A549 (cell line): ENCODE measurements at regions not wholly inside any gene's neighbourhood (a gene's known extent, or its start where the extent isn't known, plus 50 kb on each side); places are given as distances from the start of the nearest gene placed in this dataset.

Experiments
- ATAC-seq, 2 experiments: fragments of 200-7000 bp in 1 of 2; fragments of >200 bp in 1 of 2; cut with Nextera tagmentation in 1 of 2; cut with Tn5 transposase in 1 of 2; 3 replicates each; pipeline versions ENCODE4 v1.8.0 to v1.9.1; 2018 to 2020; ENCODE audit warnings: mild to moderate bottlenecking in 1 of 2, moderate library complexity in 1 of 2
- CTCF ChIA-PET: fragments of 300-600 bp; sonication (Branson Sonifier 250); formaldehyde crosslinking; extraction: SDS; loops from one replicate; lab custom pipeline; 2021; ENCODE audit warnings: antibody characterized with exemption, inconsistent platforms; lab: Yijun Ruan, JAX
- POLR2A ChIA-PET: fragments of 350-600 bp; formaldehyde crosslinking; extraction: SDS; loops from one replicate; lab custom pipeline; 2021; ENCODE audit warnings: antibody characterized with exemption, inconsistent platforms; lab: Yijun Ruan, JAX
- DNase-seq, 2 experiments: peaks; one replicate each; pipeline versions ENCODE4 v3.0.0 to v3.0.0-alpha.2; 2011 to 2016; ENCODE audit warnings: low read depth in 1 of 2, low spot score in 1 of 2
- FAIRE-seq: peaks from 2 replicates; lab custom pipeline; 2011; peaks lifted over from hg19 to GRCh38; lab: Jason Lieb, UNC
- H3K27ac ChIP-seq, 2 experiments: fragments of >200 bp; sonication (Bioruptor Twin); formaldehyde crosslinking; 3 replicates each; pipeline ENCODE4 v1.5.1; 2016 to 2017
- H3K4me1 ChIP-seq: fragments of >200 bp; sonication (Bioruptor Twin); formaldehyde crosslinking; 3 replicates; pipeline ENCODE4 v1.6.1; 2016
- H3K4me2 ChIP-seq: fragments of >200 bp; sonication (Bioruptor Twin); formaldehyde crosslinking; 3 replicates; pipeline ENCODE4 v1.6.1; 2016
- H3K4me3 ChIP-seq: fragments of >200 bp; sonication (Bioruptor Twin); formaldehyde crosslinking; 3 replicates; pipeline ENCODE4 v1.5.1; 2016
- H3K9me3 ChIP-seq: fragments of >200 bp; sonication (Bioruptor Twin); formaldehyde crosslinking; 3 replicates; pipeline ENCODE4 v1.6.1; 2016
- ATOH8 ChIP-seq: fragments of 250-450 bp; sonication (Bioruptor Pico); IDR thresholded peaks from 2 replicates; pipeline ENCODE4 v1.5.0; 2020; ENCODE audit warnings: low read depth, mild to moderate bottlenecking, moderate library complexity
- BCL3 ChIP-seq: fragments of >200 bp; sonication (Bioruptor Twin); formaldehyde crosslinking; IDR thresholded peaks from 3 replicates; pipeline ENCODE4 v1.6.1; 2016
- CEBPB ChIP-seq, 2 experiments: fragments of >200 bp in 1 of 2; sonication (Bioruptor Twin) in 1 of 2; formaldehyde crosslinking in 1 of 2; IDR thresholded peaks; 2 replicates each; pipeline ENCODE4 v1.6.1; 2012 to 2016
- EHF ChIP-seq: fragments of 250-450 bp; sonication (Bioruptor Pico); IDR thresholded peaks from 2 replicates; pipeline ENCODE4 v1.5.0; 2020; ENCODE audit warnings: mild to moderate bottlenecking
- ESRRA ChIP-seq: fragments of 150-350 bp; IDR thresholded peaks from 2 replicates; pipeline ENCODE4 v1.6.1; 2014; ENCODE audit warnings: mild to moderate bottlenecking, low read length, borderline replicate concordance
- FOSL2 ChIP-seq, 2 experiments: fragments of 450-650 bp in 1 of 2; fragments of >200 bp in 1 of 2; sonication (Bioruptor Twin) in 1 of 2; formaldehyde crosslinking; IDR thresholded peaks; 2 replicates each; pipeline versions ENCODE4 v1.5.0 to v1.6.1; 2016 to 2020; ENCODE audit warnings: mild to moderate bottlenecking in 1 of 2, moderate library complexity in 1 of 2
- HES2 ChIP-seq: fragments of >200 bp; sonication (Bioruptor Twin); formaldehyde crosslinking; IDR thresholded peaks from 2 replicates; pipeline ENCODE4 v1.6.1; 2016
- HEYL ChIP-seq: fragments of 250-450 bp; sonication (Bioruptor Pico); IDR thresholded peaks from 2 replicates; pipeline ENCODE4 v1.8.0; 2021; ENCODE audit warnings: mild to moderate bottlenecking, moderate library complexity
- HOXA7 ChIP-seq: fragments of 250-450 bp; sonication (Bioruptor Pico); IDR thresholded peaks from 2 replicates; pipeline ENCODE4 v1.5.0; 2020; ENCODE audit warnings: mild to moderate bottlenecking, moderate library complexity
- KDM5A ChIP-seq: fragments of 200-600 bp; sonication (generic); IDR thresholded peaks from 2 replicates; pipeline ENCODE4 v1.6.1; 2016; ENCODE audit warnings: antibody characterized with exemption, mild to moderate bottlenecking
- MAX ChIP-seq: IDR thresholded peaks from 2 replicates; pipeline ENCODE4 v1.6.1; 2012
- NFE2L2 ChIP-seq: fragments of 150-350 bp; conservative IDR thresholded peaks from 2 replicates; pipeline ENCODE4 v1.6.1; 2014; ENCODE audit warnings: low read length
- NR3C1 ChIP-seq: fragments of >200 bp; sonication (Bioruptor Twin); formaldehyde crosslinking; IDR thresholded peaks from 3 replicates; pipeline ENCODE4 v1.6.1; 2017
- POLR2A ChIP-seq: IDR thresholded peaks from 2 replicates; pipeline ENCODE4 v1.6.1; 2012; ENCODE audit warnings: mild to moderate bottlenecking, low read length
- RARB ChIP-seq: fragments of 250-450 bp; sonication (Bioruptor Pico); IDR thresholded peaks from 2 replicates; pipeline ENCODE4 v1.8.0; 2021; ENCODE audit warnings: mild to moderate bottlenecking, moderate library complexity
- RFX5 ChIP-seq: fragments of 450-650 bp; IDR thresholded peaks from 2 replicates; pipeline ENCODE4 v1.7.1; 2014; ENCODE audit warnings: antibody characterized with exemption, mild to moderate bottlenecking, moderate library complexity
- RNF2 ChIP-seq: fragments of 200-600 bp; sonication (generic); IDR thresholded peaks from 2 replicates; pipeline ENCODE4 v1.6.1; 2016; ENCODE audit warnings: low read depth, mild to moderate bottlenecking, antibody characterized with exemption, moderate library complexity, borderline replicate concordance
- TFCP2L1 ChIP-seq: fragments of 250-450 bp; sonication (Bioruptor Pico); IDR thresholded peaks from 2 replicates; pipeline ENCODE4 v1.5.0; 2021; ENCODE audit warnings: mild to moderate bottlenecking
- TP53 ChIP-seq: fragments of 250-450 bp; sonication (Bioruptor Pico); IDR thresholded peaks from 2 replicates; pipeline ENCODE4 v1.5.0; 2021; ENCODE audit warnings: mild to moderate bottlenecking, moderate library complexity
- ZC3H11A ChIP-seq: fragments of 450-650 bp; IDR thresholded peaks from 2 replicates; pipeline ENCODE4 v1.6.1; 2014; ENCODE audit warnings: antibody characterized with exemption, mild to moderate bottlenecking
- ZFP36 ChIP-seq: fragments of 450-650 bp; IDR thresholded peaks from 2 replicates; pipeline ENCODE4 v1.6.1; 2014; ENCODE audit warnings: borderline replicate concordance; ENCODE audit not compliant: partially characterized antibody
- ZSCAN20 ChIP-seq: fragments of 250-450 bp; sonication (Bioruptor Pico); IDR thresholded peaks from 2 replicates; pipeline ENCODE4 v1.8.0; 2022; ENCODE audit warnings: mild to moderate bottlenecking, moderate library complexity
- WGBS: methylation state at CpG from one replicate; pipeline ENCODE4 v1.1.6; 2017; ENCODE audit errors: missing lambda C conversion rate; 5-methylcytosine and 5-hydroxymethylcytosine counted together
- TF ChIP-seq, protein P1 (sequence below): IDR thresholded peaks from 2 replicates; pipeline ENCODE4 v1.6.1; 2012
- TF ChIP-seq, protein P2 (sequence below): fragments of 250-450 bp; sonication (Bioruptor Pico); IDR thresholded peaks from 2 replicates; pipeline ENCODE4 v1.5.0; 2021; ENCODE audit warnings: mild to moderate bottlenecking, moderate library complexity, borderline replicate concordance
- TF ChIP-seq, protein P3 (sequence below): fragments of >200 bp; sonication (Bioruptor Twin); formaldehyde crosslinking; IDR thresholded peaks from 3 replicates; pipeline ENCODE4 v1.5.1; 2016

- no peak for TF ChIP-seq ESRRA
- TF ChIP-seq TP53 (CRISPR knock-in tag), result no peak
- TF ChIP-seq, protein P1, sequence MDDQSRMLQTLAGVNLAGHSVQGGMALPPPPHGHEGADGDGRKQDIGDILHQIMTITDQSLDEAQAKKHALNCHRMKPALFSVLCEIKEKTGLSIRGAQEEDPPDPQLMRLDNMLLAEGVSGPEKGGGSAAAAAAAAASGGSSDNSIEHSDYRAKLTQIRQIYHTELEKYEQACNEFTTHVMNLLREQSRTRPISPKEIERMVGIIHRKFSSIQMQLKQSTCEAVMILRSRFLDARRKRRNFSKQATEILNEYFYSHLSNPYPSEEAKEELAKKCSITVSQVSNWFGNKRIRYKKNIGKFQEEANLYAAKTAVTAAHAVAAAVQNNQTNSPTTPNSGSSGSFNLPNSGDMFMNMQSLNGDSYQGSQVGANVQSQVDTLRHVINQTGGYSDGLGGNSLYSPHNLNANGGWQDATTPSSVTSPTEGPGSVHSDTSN, result no peak
- TF ChIP-seq HEYL (CRISPR knock-in tag), result no peak
- TF ChIP-seq NR3C1, result no peak
- no peak for TF ChIP-seq ZFP36
- no peak for TF ChIP-seq NFE2L2
- no peak for TF ChIP-seq POLR2A
- no peak for TF ChIP-seq CEBPB (IDR thresholded peaks at IDR 0.05)
- TF ChIP-seq HES2, result no peak
- TF ChIP-seq KDM5A, result no peak
- no peak for TF ChIP-seq RFX5
- TF ChIP-seq RARB (CRISPR knock-in tag), result no peak
- TF ChIP-seq FOSL2 (IDR thresholded peaks at IDR 0.05), result no peak
- TF ChIP-seq FOSL2 (CRISPR knock-in tag; IDR thresholded peaks at IDR 0.05), result no peak
- TF ChIP-seq TFCP2L1 (CRISPR knock-in tag), result no peak
- TF ChIP-seq ZSCAN20 (CRISPR knock-in tag), result no peak
- no peak for TF ChIP-seq ZC3H11A
- TF ChIP-seq ATOH8 (CRISPR knock-in tag), result no peak
- ATAC-seq (no peak), DNase-seq (no peak), FAIRE-seq (no peak)
- Histone ChIP-seq H3K27ac (no peak overlapping the region), H3K4me2 (no peak overlapping the region), H3K4me3 (no peak overlapping the region), H3K9me3 (no peaks in the 10 kb centered on the region), H3K4me1 (no peaks in the 10 kb centered on the region)
- CTCF ChIA-PET, result no interaction called here
- POLR2A ChIA-PET, result no interaction called here
Observed at GRCh38 chr4:126482311-126482710, 1150.4 kb upstream of the INTU start.

DNA sequence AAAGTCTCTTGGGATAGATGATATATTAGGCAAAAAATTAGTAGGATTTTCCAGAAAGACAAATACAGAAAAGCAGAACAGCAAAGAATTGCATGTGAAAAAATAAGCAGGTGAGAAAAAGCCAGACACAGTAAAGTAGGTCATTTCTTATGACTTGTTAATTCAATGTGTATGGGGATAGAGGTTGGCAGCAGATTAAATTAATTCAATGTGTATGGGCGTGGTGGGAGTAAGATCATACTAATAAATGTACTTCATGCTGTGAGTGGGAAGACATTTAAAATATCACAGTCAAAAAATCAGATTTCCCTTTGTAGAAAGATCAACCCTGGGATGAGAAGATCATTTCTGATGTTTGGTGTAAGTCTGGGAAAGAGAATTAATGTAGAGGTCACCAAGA, 1146.4 kb upstream of the INTU start:
- Histone ChIP-seq H3K4me1 (no peaks in the 10 kb centered on the region), H3K9me3 (no peaks in the 10 kb centered on the region), H3K27ac (no peak overlapping the region), H3K4me3 (no peak overlapping the region), H3K4me2 (no peak overlapping the region)
- 3% methylated on average over 1 of the region's 1 CpG for WGBS
- CTCF ChIA-PET, result interaction anchor here (0.6 kb wide), 1 partner anchor 1511 kb away, joined by 3 read pairs; no protein-coding TSS in a partner anchor
- FAIRE-seq (no peak), ATAC-seq (no peak), DNase-seq (no peak)
- POLR2A ChIA-PET, result no interaction called here
- no peak for TF ChIP-seq HOXA7 (CRISPR knock-in tag)
- no peak for TF ChIP-seq EHF
- TF ChIP-seq, protein P2, sequence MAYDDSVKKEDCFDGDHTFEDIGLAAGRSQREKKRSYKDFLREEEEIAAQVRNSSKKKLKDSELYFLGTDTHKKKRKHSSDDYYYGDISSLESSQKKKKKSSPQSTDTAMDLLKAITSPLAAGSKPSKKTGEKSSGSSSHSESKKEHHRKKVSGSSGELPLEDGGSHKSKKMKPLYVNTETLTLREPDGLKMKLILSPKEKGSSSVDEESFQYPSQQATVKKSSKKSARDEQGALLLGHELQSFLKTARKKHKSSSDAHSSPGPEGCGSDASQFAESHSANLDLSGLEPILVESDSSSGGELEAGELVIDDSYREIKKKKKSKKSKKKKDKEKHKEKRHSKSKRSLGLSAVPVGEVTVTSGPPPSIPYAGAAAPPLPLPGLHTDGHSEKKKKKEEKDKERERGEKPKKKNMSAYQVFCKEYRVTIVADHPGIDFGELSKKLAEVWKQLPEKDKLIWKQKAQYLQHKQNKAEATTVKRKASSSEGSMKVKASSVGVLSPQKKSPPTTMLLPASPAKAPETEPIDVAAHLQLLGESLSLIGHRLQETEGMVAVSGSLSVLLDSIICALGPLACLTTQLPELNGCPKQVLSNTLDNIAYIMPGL (CRISPR knock-in tag), result no peak

GRCh38 chr4:126489826-126490463, 1142.8 kb upstream of the INTU start:
- Histone ChIP-seq H3K4me2 (no peak overlapping the region), H3K4me3 (no peak overlapping the region), H3K27ac (no peak overlapping the region), H3K9me3 (no peaks in the 10 kb centered on the region), H3K4me1 (no peaks in the 10 kb centered on the region)
- FAIRE-seq, result no peak
- CTCF ChIA-PET, result no interaction called here
- DNase-seq, result no peak
- no peak for ATAC-seq
- POLR2A ChIA-PET, result no interaction called here
- WGBS, result 40% methylated on average over 12 of the region's 33 CpGs
- TF ChIP-seq, protein P1, result no peak
- TF ChIP-seq RNF2 (no peak), MAX (no peak), BCL3 (no peak), EHF (no peak)
- TF ChIP-seq, protein P3, sequence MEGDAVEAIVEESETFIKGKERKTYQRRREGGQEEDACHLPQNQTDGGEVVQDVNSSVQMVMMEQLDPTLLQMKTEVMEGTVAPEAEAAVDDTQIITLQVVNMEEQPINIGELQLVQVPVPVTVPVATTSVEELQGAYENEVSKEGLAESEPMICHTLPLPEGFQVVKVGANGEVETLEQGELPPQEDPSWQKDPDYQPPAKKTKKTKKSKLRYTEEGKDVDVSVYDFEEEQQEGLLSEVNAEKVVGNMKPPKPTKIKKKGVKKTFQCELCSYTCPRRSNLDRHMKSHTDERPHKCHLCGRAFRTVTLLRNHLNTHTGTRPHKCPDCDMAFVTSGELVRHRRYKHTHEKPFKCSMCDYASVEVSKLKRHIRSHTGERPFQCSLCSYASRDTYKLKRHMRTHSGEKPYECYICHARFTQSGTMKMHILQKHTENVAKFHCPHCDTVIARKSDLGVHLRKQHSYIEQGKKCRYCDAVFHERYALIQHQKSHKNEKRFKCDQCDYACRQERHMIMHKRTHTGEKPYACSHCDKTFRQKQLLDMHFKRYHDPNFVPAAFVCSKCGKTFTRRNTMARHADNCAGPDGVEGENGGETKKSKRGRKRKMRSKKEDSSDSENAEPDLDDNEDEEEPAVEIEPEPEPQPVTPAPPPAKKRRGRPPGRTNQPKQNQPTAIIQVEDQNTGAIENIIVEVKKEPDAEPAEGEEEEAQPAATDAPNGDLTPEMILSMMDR, result no peak
